Endodermal cell (in vitro differentiated cells): ENCODE measurements at regions not wholly inside any gene's neighbourhood (a gene's known extent, or its start where the extent isn't known, plus 50 kb on each side); places are given as distances from the start of the nearest gene placed in this dataset.

Experiments
- DNase-seq: peaks from one replicate; pipeline ENCODE4 v3.0.0-alpha.2; 2017
- H3K27ac ChIP-seq: 2 replicates; pipeline ENCODE4 v1.5.1; 2013; ENCODE audit warnings: mild to moderate bottlenecking, low read depth, low read length, moderate library complexity
- H3K27me3 ChIP-seq: 2 replicates; pipeline ENCODE4 v1.6.1; 2013; ENCODE audit warnings: mild to moderate bottlenecking, low read length, moderate library complexity; ENCODE audit not compliant: insufficient read depth, control insufficient read depth, poor library complexity, severe bottlenecking
- H3K36me3 ChIP-seq: 2 replicates; pipeline ENCODE4 v1.7.0; 2013; ENCODE audit warnings: mild to moderate bottlenecking, low read length, moderate library complexity; ENCODE audit not compliant: control insufficient read depth, insufficient read depth
- H3K4me1 ChIP-seq: one replicate; pipeline ENCODE4 v1.7.0; 2013; ENCODE audit warnings: low read length; ENCODE audit not compliant: control insufficient read depth, insufficient read depth
- H3K4me3 ChIP-seq: 2 replicates; pipeline ENCODE4 v1.5.1; 2013; ENCODE audit warnings: mild to moderate bottlenecking, low read length, moderate library complexity
- H3K9ac ChIP-seq: 2 replicates; pipeline ENCODE4 v1.6.1; 2013; ENCODE audit warnings: mild to moderate bottlenecking, low read length, moderate library complexity; ENCODE audit not compliant: poor library complexity, severe bottlenecking; ENCODE audit errors: extremely low read depth
- H3K9me3 ChIP-seq: 2 replicates; pipeline ENCODE4 v1.6.1; 2013; ENCODE audit warnings: mild to moderate bottlenecking, low read length, moderate library complexity; ENCODE audit not compliant: control insufficient read depth
- H3K27ac Mint-ChIP-seq: 2 replicates; pipeline ENCODE4 v1.8.0; 2020; ENCODE audit warnings: mixed read lengths
- H3K27me3 Mint-ChIP-seq: 2 replicates; pipeline ENCODE4 v1.8.0; 2021; ENCODE audit warnings: mild to moderate bottlenecking, mixed read lengths; ENCODE audit not compliant: insufficient read depth
- H3K36me3 Mint-ChIP-seq: 2 replicates; pipeline ENCODE4 v1.8.0; 2020; ENCODE audit warnings: low read depth, mixed read lengths
- H3K4me1 Mint-ChIP-seq: 2 replicates; pipeline ENCODE4 v1.8.0; 2020; ENCODE audit warnings: mixed read lengths
- H3K4me3 Mint-ChIP-seq: 2 replicates; pipeline ENCODE4 v1.8.0; 2020; ENCODE audit warnings: mild to moderate bottlenecking, moderate library complexity, mixed read lengths
- H3K9me3 Mint-ChIP-seq: 2 replicates; pipeline ENCODE4 v1.8.0; 2020; ENCODE audit warnings: mild to moderate bottlenecking, mixed read lengths
- WGBS, 2 experiments: methylation state at CpG; one replicate each; pipeline versions ENCODE4 v1.1.5 to v1.1.7; 2013; ENCODE audit warnings: missing lambda C conversion rate in 2 of 2, mixed read lengths in 1 of 2; ENCODE audit not compliant: insufficient coverage in 1 of 2, insufficient read length in 1 of 2; 5-methylcytosine and 5-hydroxymethylcytosine counted together
- TF ChIP-seq, protein P1 (sequence below): fragments of 200-600 bp; sonication (generic); conservative IDR thresholded peaks from 2 replicates; pipeline ENCODE4 v1.5.0; 2021; ENCODE audit warnings: antibody characterized with exemption, mild to moderate bottlenecking

DNA sequence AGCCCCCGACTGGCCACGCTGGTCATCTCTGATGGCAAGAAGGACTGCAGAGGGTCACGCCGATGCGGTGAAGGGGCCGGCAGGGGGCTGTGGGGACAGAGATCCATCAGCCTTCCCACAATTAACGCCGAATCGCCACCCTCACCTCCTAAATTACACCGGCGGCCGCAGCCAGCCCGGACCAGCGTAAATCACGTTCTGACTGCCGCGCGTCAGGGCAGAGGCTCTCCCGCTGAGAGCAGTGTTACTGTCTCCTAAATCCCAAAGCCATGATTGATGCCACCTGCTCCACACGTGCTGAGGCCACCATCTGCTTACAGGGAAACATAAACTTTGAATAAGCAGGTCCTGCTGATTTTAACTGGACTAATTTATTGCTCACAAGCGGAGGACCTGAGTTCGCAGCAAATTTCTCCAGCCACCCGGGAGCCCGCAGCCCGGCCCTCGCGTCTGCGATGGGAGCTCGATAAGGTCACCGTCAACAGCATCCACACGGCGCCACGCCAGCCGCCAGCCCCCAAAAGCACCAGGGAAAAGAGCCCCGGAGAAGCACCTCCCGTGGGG lies 127.3 kb upstream of the NKX1-1 start:
- H3K27ac Mint-ChIP-seq, result no peak overlapping the region
- no peaks in the 10 kb centered on the region for H3K4me1 Mint-ChIP-seq
- H3K9me3 Mint-ChIP-seq, result no peaks in the 10 kb centered on the region
- H3K36me3 Mint-ChIP-seq, result no peaks in the 10 kb centered on the region
- H3K27me3 ChIP-seq, result peaks cover 9% of the 10 kb centered on the region
- no peaks in the 10 kb centered on the region for H3K4me1 ChIP-seq
- H3K36me3 ChIP-seq, result no peaks in the 10 kb centered on the region
- H3K27ac ChIP-seq, result peak overlapping the region; percentile 53
- H3K9ac ChIP-seq, result no peak overlapping the region
- peaks cover 1% of the 10 kb centered on the region for H3K27me3 Mint-ChIP-seq
- no peaks in the 10 kb centered on the region for H3K9me3 ChIP-seq
- TF ChIP-seq, protein P1, sequence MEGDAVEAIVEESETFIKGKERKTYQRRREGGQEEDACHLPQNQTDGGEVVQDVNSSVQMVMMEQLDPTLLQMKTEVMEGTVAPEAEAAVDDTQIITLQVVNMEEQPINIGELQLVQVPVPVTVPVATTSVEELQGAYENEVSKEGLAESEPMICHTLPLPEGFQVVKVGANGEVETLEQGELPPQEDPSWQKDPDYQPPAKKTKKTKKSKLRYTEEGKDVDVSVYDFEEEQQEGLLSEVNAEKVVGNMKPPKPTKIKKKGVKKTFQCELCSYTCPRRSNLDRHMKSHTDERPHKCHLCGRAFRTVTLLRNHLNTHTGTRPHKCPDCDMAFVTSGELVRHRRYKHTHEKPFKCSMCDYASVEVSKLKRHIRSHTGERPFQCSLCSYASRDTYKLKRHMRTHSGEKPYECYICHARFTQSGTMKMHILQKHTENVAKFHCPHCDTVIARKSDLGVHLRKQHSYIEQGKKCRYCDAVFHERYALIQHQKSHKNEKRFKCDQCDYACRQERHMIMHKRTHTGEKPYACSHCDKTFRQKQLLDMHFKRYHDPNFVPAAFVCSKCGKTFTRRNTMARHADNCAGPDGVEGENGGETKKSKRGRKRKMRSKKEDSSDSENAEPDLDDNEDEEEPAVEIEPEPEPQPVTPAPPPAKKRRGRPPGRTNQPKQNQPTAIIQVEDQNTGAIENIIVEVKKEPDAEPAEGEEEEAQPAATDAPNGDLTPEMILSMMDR, result no peak
- WGBS, 2 experiments, result 93 to 97% methylated on average over 28 to 36 of the region's 36 CpGs
- no peak overlapping the region for H3K4me3 Mint-ChIP-seq
- no peak overlapping the region for H3K4me3 ChIP-seq
- DNase-seq, result no peak

DNA sequence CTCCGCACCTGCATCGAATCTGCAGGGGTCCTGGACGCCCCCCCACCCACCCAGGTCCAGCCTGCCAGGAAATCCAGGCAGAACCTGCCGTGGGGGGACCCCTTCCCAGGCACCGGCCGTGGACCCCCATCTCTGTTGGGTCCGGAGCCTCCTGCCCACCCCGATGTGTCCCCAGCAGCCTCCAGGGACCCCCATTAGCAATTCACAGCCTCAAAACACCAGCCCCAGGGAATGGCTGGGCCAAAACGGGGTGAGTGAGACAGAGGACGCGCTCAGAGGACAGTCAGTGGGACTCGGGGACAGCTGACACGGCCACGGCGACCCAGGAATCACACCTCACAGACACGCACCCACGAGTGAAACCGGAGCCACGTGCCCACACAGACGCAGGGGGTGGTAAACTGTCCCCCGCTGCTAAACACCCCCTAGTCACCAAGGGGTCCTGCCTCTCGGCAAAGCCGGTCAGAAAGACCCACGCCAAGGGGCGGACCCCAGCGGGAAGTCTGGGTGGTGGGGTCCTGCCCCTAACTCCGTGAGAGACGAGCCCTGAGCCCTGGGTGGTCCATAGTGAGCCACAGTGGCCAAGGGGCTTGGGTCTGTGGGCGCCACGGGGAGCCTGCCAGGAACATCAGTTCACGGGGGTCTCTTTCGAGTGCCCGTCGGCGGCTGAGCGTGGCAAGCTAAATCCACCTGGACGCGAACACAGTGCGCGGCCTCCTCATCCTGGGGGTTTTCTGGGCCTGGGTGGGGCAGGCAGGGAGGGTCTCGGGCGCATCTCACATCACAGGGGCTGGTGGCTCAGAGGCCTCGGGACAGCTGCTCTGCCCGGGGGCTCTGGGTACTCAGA lies 126.5 kb upstream of the NKX1-1 start:
- no peaks in the 10 kb centered on the region for H3K4me1 Mint-ChIP-seq
- no peak overlapping the region for H3K27ac Mint-ChIP-seq
- H3K27ac ChIP-seq, result no peak overlapping the region
- TF ChIP-seq, protein P1, result no peak
- H3K4me1 ChIP-seq, result no peaks in the 10 kb centered on the region
- no peak overlapping the region for H3K4me3 Mint-ChIP-seq
- H3K27me3 Mint-ChIP-seq, result peaks cover 9% of the 10 kb centered on the region
- 93 to 96% methylated on average over 23 to 44 of the region's 44 CpGs for WGBS, 2 experiments
- H3K9me3 ChIP-seq, result no peaks in the 10 kb centered on the region
- H3K4me3 ChIP-seq, result no peak overlapping the region
- no peaks in the 10 kb centered on the region for H3K9me3 Mint-ChIP-seq
- peaks cover 17% of the 10 kb centered on the region for H3K27me3 ChIP-seq
- no peak for DNase-seq
- H3K36me3 Mint-ChIP-seq, result no peaks in the 10 kb centered on the region
- H3K9ac ChIP-seq, result no peak overlapping the region
- no peaks in the 10 kb centered on the region for H3K36me3 ChIP-seq

DNA sequence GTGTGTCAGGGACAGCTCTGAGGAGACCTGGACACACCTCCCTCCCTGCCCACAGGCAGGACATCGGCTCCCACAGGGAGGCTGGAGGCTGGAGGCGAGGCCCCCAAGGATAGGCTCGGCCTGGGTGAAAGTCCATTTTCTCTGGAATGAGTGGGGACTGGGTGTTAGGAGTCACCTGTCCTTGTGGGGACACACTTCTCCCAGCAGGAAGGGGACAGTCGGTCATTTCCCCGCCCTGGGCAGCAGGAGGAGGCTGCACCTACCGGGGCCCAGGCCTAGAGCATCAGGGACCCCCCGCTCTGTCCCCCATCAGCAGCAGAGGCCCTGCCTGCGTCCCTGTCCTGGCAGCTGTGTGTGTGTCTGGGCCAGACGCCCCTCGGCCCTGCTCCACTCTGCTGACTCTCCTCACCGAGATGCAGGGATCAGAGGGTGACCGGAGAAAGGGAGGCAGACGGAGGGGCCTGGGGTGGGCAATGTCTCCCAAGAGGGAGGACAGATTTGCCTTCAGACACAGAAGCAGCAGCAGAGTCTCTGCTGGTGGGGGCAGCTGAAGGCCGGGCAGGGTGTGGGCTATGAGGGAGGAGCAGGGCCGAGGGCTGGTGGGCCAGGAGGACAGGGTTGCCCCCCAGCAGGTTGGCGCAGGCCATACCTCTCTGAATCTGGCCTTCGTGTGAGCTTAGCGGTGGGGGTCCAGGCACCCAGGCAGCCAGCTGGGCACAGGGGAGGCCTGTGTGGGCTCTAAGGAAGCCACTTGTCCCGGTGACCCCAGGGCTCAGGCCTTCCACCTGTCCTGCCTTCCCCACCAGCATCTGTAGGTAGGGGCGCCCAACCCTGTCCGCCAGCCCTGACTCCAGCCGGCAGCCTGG lies 125.7 kb upstream of the NKX1-1 start:
- Histone ChIP-seq H3K27ac (no peak overlapping the region), H3K9ac (no peak overlapping the region), H3K9me3 (no peaks in the 10 kb centered on the region), H3K36me3 (no peaks in the 10 kb centered on the region), H3K27me3 (peaks cover 25% of the 10 kb centered on the region), H3K4me3 (no peak overlapping the region), H3K4me1 (no peaks in the 10 kb centered on the region)
- Mint-ChIP-seq H3K9me3 (no peaks in the 10 kb centered on the region), H3K4me1 (no peaks in the 10 kb centered on the region), H3K27me3 (peaks cover 17% of the 10 kb centered on the region), H3K27ac (no peak overlapping the region), H3K36me3 (no peaks in the 10 kb centered on the region), H3K4me3 (no peak overlapping the region)
- TF ChIP-seq, protein P1, result no peak
- no peak for DNase-seq
- WGBS, 2 experiments, result 93 to 95% methylated on average over 7 to 22 of the region's 22 CpGs
